BE2C (cell line): ENCODE measurements at regions not wholly inside any gene's neighbourhood (a gene's known extent, or its start where the extent isn't known, plus 50 kb on each side); places are given as distances from the start of the nearest gene placed in this dataset.

Source experiments
- DNase-seq: peaks from one replicate; pipeline ENCODE4 v3.0.0-alpha.2; 2020
- H3K27me3 ChIP-seq: fragments of 250-450 bp; sonication (Bioruptor Pico); 2 replicates; pipeline ENCODE4 v1.5.1; 2020; ENCODE audit warnings: mild to moderate bottlenecking
- H3K36me3 ChIP-seq: fragments of 250-450 bp; sonication (Bioruptor Pico); 2 replicates; pipeline ENCODE4 v1.5.1; 2020; ENCODE audit warnings: mild to moderate bottlenecking
- H3K4me1 ChIP-seq: fragments of 250-450 bp; sonication (Bioruptor Pico); 2 replicates; pipeline ENCODE4 v1.5.1; 2020
- H3K4me3 ChIP-seq: 2 replicates; pipeline ENCODE4 v1.5.1; 2011; ENCODE audit warnings: low read depth, low read length
- H3K9me3 ChIP-seq: fragments of 250-450 bp; sonication (Bioruptor Pico); 2 replicates; pipeline ENCODE4 v1.5.1; 2020
- TF ChIP-seq, protein P1 (sequence below): IDR thresholded peaks from 2 replicates; pipeline ENCODE4 v1.5.1; 2012; ENCODE audit warnings: mild to moderate bottlenecking, low read depth, low read length

DNA sequence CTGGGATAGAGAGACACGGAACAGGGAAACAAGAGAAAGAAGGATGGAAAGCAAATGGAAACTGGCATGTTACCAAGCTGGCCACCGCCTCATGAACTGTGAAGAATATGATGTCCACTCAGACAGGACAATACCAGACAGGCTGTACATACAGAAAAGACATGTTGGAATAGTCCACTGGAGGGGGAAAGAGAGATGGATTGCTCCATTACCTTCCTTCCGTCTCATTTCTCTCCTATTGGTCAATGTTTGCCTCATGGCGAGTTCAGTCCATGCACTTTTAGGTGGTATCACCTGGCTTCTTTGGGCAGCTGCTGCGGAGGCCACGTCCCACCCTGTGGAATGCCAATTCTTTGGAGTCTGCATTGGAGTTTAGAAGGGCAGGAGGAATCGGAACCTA lies 166.4 kb downstream of the AEBP2 start:
- no peak for DNase-seq
- no peaks in the 10 kb centered on the region for H3K4me1 ChIP-seq
- TF ChIP-seq, protein P1, sequence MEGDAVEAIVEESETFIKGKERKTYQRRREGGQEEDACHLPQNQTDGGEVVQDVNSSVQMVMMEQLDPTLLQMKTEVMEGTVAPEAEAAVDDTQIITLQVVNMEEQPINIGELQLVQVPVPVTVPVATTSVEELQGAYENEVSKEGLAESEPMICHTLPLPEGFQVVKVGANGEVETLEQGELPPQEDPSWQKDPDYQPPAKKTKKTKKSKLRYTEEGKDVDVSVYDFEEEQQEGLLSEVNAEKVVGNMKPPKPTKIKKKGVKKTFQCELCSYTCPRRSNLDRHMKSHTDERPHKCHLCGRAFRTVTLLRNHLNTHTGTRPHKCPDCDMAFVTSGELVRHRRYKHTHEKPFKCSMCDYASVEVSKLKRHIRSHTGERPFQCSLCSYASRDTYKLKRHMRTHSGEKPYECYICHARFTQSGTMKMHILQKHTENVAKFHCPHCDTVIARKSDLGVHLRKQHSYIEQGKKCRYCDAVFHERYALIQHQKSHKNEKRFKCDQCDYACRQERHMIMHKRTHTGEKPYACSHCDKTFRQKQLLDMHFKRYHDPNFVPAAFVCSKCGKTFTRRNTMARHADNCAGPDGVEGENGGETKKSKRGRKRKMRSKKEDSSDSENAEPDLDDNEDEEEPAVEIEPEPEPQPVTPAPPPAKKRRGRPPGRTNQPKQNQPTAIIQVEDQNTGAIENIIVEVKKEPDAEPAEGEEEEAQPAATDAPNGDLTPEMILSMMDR, result no peak
- H3K4me3 ChIP-seq, result no peak overlapping the region
- no peaks in the 10 kb centered on the region for H3K36me3 ChIP-seq
- no peaks in the 10 kb centered on the region for H3K27me3 ChIP-seq
- no peaks in the 10 kb centered on the region for H3K9me3 ChIP-seq

DNA sequence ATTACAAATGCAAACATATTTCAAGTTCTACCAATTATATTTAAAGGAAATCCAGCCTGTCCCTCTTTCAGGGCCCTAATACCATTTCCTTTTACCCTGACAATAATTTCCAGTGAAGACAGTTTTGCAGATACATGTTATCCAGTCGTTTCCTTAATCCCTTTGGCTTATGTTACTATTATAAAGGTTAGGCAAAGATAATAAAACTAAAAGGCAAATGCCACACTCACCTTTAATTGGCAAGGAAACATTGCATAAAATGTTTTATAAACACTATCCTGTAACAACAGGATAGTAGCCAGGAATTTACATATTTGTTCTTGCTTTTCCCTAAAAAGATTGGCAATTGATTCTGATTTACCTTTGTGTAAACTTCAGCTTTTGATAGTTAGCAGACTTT lies 168.7 kb downstream of the AEBP2 start:
- TF ChIP-seq, protein P1, result no peak
- no peak overlapping the region for H3K4me3 ChIP-seq
- H3K36me3 ChIP-seq, result no peaks in the 10 kb centered on the region
- no peak for DNase-seq
- no peaks in the 10 kb centered on the region for H3K4me1 ChIP-seq
- no peaks in the 10 kb centered on the region for H3K27me3 ChIP-seq
- no peaks in the 10 kb centered on the region for H3K9me3 ChIP-seq

DNA sequence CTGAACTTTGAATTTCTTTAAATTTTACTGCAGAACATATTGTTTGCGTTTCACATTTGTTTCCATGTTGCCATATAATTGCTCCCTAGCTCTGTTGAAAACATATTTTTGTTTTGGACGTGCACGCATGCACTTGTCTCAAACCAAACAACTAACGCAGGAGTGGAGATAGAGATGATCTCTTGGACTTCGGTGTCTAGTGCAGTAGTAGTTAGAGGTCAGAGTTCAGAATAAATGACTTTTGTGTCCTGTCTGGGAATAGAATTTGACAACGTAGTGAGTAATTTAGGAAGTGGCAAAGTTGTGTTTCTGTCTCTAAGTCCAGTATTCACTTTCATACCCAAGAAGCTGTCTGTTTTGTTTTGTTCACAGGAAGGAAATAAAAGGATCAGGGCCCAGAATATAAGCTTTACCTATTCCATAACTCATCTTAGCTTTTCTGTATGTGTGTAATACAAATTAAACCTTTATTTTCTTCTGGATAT lies 173.8 kb downstream of the AEBP2 start:
- Histone ChIP-seq H3K4me3 (no peak overlapping the region), H3K36me3 (no peaks in the 10 kb centered on the region), H3K4me1 (no peaks in the 10 kb centered on the region), H3K27me3 (no peaks in the 10 kb centered on the region), H3K9me3 (no peaks in the 10 kb centered on the region)
- no peak for DNase-seq
- TF ChIP-seq, protein P1, result no peak

DNA sequence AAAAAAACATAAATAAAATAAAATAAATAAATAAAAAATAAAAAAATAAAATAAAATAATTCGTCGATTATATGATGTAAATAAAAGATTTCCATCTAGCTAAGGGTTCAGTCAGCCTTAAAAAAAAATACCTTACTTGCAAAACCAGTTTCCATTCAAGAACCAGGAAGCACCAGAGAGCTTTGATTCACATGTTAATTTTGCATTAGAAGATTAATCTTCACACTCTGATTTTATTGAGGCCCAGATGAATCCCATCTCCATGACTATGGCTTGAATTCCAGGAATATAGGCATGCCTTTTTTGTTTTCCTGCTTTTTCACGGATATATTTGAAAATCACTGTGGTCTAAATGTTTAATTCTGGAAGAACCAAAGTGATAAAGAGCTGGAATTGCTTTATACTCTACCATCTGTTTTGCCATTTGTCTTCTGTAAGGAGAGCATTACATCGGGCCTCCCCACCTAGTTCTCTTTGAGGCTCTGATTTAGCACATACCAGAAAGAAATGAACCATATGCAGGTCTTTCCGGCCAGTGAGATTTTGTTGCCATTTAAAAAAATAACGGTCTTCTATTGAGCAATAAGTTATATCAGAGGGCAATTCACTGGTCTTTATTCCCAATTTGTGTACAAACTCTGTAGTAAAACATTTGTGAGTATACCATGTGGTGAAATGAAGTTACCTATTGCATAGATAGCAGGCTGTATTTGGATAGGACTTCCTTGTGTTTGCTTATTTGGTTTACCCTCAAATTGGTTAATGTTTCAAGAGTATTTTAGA lies 175.5 kb downstream of the AEBP2 start:
- H3K9me3 ChIP-seq, result no peaks in the 10 kb centered on the region
- no peak for DNase-seq
- H3K36me3 ChIP-seq, result no peaks in the 10 kb centered on the region
- H3K27me3 ChIP-seq, result no peaks in the 10 kb centered on the region
- H3K4me1 ChIP-seq, result no peaks in the 10 kb centered on the region
- TF ChIP-seq, protein P1, result no peak
- no peak overlapping the region for H3K4me3 ChIP-seq

DNA sequence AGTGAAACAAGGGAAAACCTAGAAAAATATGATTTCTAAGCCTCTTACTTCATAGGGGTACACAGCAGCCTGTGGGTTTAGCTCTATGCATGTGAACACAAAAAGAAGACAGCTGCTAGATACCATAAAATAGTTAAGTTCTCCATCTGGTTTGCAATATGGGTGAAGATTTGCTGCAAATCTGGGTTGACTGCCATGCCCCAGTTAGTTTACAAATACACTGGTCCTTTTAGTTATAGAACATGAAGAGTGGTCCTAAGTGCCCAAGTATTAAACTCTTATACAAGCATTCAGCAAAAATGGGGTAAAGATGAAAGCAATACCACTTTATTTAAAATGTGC lies 176.1 kb downstream of the AEBP2 start:
- no peaks in the 10 kb centered on the region for H3K36me3 ChIP-seq
- TF ChIP-seq, protein P1, result no peak

DNA sequence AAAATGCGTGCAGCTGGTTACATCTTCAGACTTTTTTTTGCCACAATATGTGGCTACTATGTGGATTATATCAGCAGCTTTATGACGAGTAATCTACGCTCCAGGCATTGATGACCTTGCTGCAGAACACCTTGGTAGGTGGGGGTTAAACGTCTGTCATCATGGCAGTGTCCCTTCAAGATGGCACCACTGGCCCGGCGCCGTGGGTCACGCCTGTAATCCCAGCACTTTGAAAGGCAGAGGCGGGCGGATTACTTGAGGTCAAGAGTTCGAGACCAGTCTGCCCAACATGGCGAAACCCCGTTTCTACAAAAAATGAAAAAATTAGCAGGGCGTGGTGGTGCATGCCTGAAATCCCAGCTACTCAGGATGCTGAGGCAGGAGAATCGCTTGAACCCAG lies 177.5 kb downstream of the AEBP2 start:
- DNase-seq, result no peak
- H3K4me3 ChIP-seq, result no peak overlapping the region
- H3K9me3 ChIP-seq, result no peaks in the 10 kb centered on the region
- no peaks in the 10 kb centered on the region for H3K4me1 ChIP-seq
- no peaks in the 10 kb centered on the region for H3K36me3 ChIP-seq
- no peaks in the 10 kb centered on the region for H3K27me3 ChIP-seq
- TF ChIP-seq, protein P1, result no peak

More for the DNA sequence above, 176.1 kb downstream of the AEBP2 start:
- Histone ChIP-seq H3K9me3 (no peaks in the 10 kb centered on the region), H3K4me3 (no peak overlapping the region), H3K4me1 (no peaks in the 10 kb centered on the region), H3K27me3 (no peaks in the 10 kb centered on the region)
- no peak for DNase-seq
